Neural progenitor cell (in vitro differentiated cells): ENCODE measurements at regions not wholly inside any gene's neighbourhood (a gene's known extent, or its start where the extent isn't known, plus 50 kb on each side); places are given as distances from the start of the nearest gene placed in this dataset.
A peak's percentile ranks its signal among the peaks of the same experiment; 100 is the strongest.

Experiments
- DNase-seq: peaks from one replicate; pipeline ENCODE4 v3.0.0-alpha.2; 2016; ENCODE audit warnings: low spot score
- H2AFZ ChIP-seq: fragments of 200-600 bp; sonication (generic); replicated peaks from 2 replicates; pipeline ENCODE4 v1.6.1; 2016; ENCODE audit warnings: antibody characterized with exemption
- H3F3A ChIP-seq: fragments of 200-600 bp; sonication (generic); 2 replicates; pipeline ENCODE4 v1.6.1; 2016; ENCODE audit warnings: antibody characterized with exemption, low read depth
- H3K27ac ChIP-seq: fragments of 200-600 bp; sonication (generic); 2 replicates; pipeline ENCODE4 v1.5.1; 2016; ENCODE audit warnings: mild to moderate bottlenecking
- H3K27me3 ChIP-seq: fragments of 200-600 bp; sonication (generic); 2 replicates; pipeline ENCODE4 v1.6.1; 2016; ENCODE audit warnings: mild to moderate bottlenecking, moderate library complexity
- H3K36me3 ChIP-seq: fragments of 200-600 bp; sonication (generic); 2 replicates; pipeline ENCODE4 v1.5.1; 2016
- H3K4me1 ChIP-seq: fragments of 200-600 bp; sonication (generic); 2 replicates; pipeline ENCODE4 v1.6.1; 2016; ENCODE audit warnings: mixed run types
- H3K4me2 ChIP-seq: fragments of 200-600 bp; sonication (generic); 2 replicates; pipeline ENCODE4 v1.6.1; 2016
- H3K4me3 ChIP-seq: fragments of 200-600 bp; sonication (generic); 2 replicates; pipeline ENCODE4 v1.5.1; 2016
- H3K79me2 ChIP-seq: fragments of 200-600 bp; sonication (generic); 2 replicates; pipeline ENCODE4 v1.6.1; 2016; ENCODE audit warnings: low read depth
- H3K9ac ChIP-seq: fragments of 200-600 bp; sonication (generic); 2 replicates; pipeline ENCODE4 v1.6.1; 2016
- H3K9me3 ChIP-seq: fragments of 200-600 bp; sonication (generic); 2 replicates; pipeline ENCODE4 v1.5.1; 2016; ENCODE audit warnings: low read depth
- H4K20me1 ChIP-seq: fragments of 200-600 bp; sonication (generic); 2 replicates; pipeline ENCODE4 v1.6.1; 2016; ENCODE audit warnings: low read depth
- H3K27ac Mint-ChIP-seq: 3 replicates; pipeline ENCODE4 v1.8.0; 2021; ENCODE audit warnings: mixed read lengths
- H3K27me3 Mint-ChIP-seq: 2 replicates; pipeline ENCODE4 v1.8.0; 2022; ENCODE audit warnings: low read depth, mild to moderate bottlenecking, inconsistent platforms, moderate library complexity, mixed read lengths; ENCODE audit not compliant: insufficient read depth
- H3K36me3 Mint-ChIP-seq: 3 replicates; pipeline ENCODE4 v1.8.0; 2021; ENCODE audit warnings: mixed read lengths
- H3K4me1 Mint-ChIP-seq: 3 replicates; pipeline ENCODE4 v1.8.0; 2021; ENCODE audit warnings: mixed read lengths
- H3K4me3 Mint-ChIP-seq: 3 replicates; pipeline ENCODE4 v1.8.0; 2021; ENCODE audit warnings: mild to moderate bottlenecking, moderate library complexity, mixed read lengths
- H3K9me3 Mint-ChIP-seq: 3 replicates; pipeline ENCODE4 v1.8.0; 2020; ENCODE audit warnings: mixed read lengths
- EZH2 ChIP-seq: fragments of 200-600 bp; sonication (generic); IDR thresholded peaks from 2 replicates; pipeline ENCODE4 v1.6.1; 2017; ENCODE audit warnings: antibody characterized with exemption, mild to moderate bottlenecking, moderate library complexity
- EZH2phosphoT487 ChIP-seq: fragments of 200-600 bp; sonication (generic); IDR thresholded peaks from 2 replicates; pipeline ENCODE4 v1.6.1; 2017; ENCODE audit warnings: antibody characterized with exemption
- TF ChIP-seq, protein P1 (sequence below): fragments of 200-600 bp; sonication (generic); IDR thresholded peaks from 2 replicates; pipeline ENCODE4 v1.5.1; 2017; ENCODE audit warnings: antibody characterized with exemption, mild to moderate bottlenecking

DNA sequence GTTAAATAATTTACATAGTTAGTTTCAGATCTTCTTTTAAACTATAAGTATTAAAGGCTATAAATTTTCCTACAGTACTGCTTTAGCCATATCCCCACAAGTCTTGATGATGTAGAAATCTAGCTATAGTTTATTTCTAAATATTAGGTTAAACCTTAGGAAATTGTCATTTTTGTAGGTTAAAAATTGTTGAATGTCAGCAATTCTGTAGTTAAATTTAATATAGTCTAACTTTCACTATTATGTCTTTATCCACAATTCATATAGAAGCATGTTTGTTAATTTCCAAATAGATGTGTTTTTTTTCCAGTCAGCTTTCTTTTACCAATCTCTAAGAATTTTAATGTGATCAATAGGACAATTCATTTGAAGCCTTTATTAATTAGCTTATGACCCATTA lies 199.7 kb downstream of the ETAA1 start:
- Mint-ChIP-seq H3K36me3 (no peaks in the 10 kb centered on the region), H3K4me1 (no peaks in the 10 kb centered on the region), H3K27ac (no peak overlapping the region), H3K9me3 (peaks cover 4% of the 10 kb centered on the region), H3K27me3 (no peaks in the 10 kb centered on the region), H3K4me3 (no peak overlapping the region)
- no peak overlapping the region for H2AFZ ChIP-seq
- no peak overlapping the region for H3K9ac ChIP-seq
- no peaks in the 10 kb centered on the region for H3K79me2 ChIP-seq
- no peak overlapping the region for H3K4me2 ChIP-seq
- TF ChIP-seq EZH2 (no peak), EZH2phosphoT487 (no peak)
- TF ChIP-seq, protein P1, sequence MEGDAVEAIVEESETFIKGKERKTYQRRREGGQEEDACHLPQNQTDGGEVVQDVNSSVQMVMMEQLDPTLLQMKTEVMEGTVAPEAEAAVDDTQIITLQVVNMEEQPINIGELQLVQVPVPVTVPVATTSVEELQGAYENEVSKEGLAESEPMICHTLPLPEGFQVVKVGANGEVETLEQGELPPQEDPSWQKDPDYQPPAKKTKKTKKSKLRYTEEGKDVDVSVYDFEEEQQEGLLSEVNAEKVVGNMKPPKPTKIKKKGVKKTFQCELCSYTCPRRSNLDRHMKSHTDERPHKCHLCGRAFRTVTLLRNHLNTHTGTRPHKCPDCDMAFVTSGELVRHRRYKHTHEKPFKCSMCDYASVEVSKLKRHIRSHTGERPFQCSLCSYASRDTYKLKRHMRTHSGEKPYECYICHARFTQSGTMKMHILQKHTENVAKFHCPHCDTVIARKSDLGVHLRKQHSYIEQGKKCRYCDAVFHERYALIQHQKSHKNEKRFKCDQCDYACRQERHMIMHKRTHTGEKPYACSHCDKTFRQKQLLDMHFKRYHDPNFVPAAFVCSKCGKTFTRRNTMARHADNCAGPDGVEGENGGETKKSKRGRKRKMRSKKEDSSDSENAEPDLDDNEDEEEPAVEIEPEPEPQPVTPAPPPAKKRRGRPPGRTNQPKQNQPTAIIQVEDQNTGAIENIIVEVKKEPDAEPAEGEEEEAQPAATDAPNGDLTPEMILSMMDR: no peak
- no peaks in the 10 kb centered on the region for H3K36me3 ChIP-seq
- no peak for DNase-seq
- H3K4me3 ChIP-seq: no peak overlapping the region
- no peaks in the 10 kb centered on the region for H3K9me3 ChIP-seq
- H3K27me3 ChIP-seq: no peaks in the 10 kb centered on the region
- H3F3A ChIP-seq: no peaks in the 10 kb centered on the region
- no peaks in the 10 kb centered on the region for H3K4me1 ChIP-seq
- no peaks in the 10 kb centered on the region for H4K20me1 ChIP-seq
- H3K27ac ChIP-seq: no peak overlapping the region

DNA sequence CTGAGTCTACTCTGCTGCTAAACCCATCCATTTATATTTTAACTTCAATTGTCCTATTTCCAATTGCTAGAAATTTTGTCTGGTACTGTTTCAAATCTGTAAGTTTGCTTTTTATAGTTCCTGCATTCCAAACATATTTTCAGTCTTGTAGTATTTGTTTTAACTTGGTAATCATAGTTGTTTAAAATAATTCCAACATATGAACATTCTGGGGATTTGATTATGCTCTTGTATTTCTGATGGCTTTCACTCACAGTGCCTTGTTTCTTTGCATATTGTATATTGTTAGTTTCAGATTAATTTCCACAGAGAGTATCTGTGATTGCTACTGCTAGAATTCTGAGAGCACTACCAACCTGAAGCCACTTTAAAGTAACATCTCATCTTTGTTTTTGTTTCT lies 202.4 kb downstream of the ETAA1 start:
- H3K4me1 Mint-ChIP-seq: no peaks in the 10 kb centered on the region
- no peak for TF ChIP-seq EZH2phosphoT487
- TF ChIP-seq, protein P1: no peak
- TF ChIP-seq EZH2: no peak
- no peak overlapping the region for H3K4me3 ChIP-seq
- H3K27me3 ChIP-seq: no peaks in the 10 kb centered on the region
- H3K4me2 ChIP-seq: no peak overlapping the region
- no peaks in the 10 kb centered on the region for H3K9me3 Mint-ChIP-seq
- H3K79me2 ChIP-seq: no peaks in the 10 kb centered on the region
- no peaks in the 10 kb centered on the region for H3K36me3 ChIP-seq
- DNase-seq: no peak
- H3K36me3 Mint-ChIP-seq: no peaks in the 10 kb centered on the region
- H3K4me1 ChIP-seq: no peaks in the 10 kb centered on the region
- no peak overlapping the region for H3K27ac ChIP-seq
- H3F3A ChIP-seq: no peaks in the 10 kb centered on the region
- no peak overlapping the region for H3K9ac ChIP-seq
- H3K4me3 Mint-ChIP-seq: no peak overlapping the region
- no peaks in the 10 kb centered on the region for H4K20me1 ChIP-seq
- no peak overlapping the region for H2AFZ ChIP-seq
- no peaks in the 10 kb centered on the region for H3K9me3 ChIP-seq
- no peak overlapping the region for H3K27ac Mint-ChIP-seq
- no peaks in the 10 kb centered on the region for H3K27me3 Mint-ChIP-seq

DNA sequence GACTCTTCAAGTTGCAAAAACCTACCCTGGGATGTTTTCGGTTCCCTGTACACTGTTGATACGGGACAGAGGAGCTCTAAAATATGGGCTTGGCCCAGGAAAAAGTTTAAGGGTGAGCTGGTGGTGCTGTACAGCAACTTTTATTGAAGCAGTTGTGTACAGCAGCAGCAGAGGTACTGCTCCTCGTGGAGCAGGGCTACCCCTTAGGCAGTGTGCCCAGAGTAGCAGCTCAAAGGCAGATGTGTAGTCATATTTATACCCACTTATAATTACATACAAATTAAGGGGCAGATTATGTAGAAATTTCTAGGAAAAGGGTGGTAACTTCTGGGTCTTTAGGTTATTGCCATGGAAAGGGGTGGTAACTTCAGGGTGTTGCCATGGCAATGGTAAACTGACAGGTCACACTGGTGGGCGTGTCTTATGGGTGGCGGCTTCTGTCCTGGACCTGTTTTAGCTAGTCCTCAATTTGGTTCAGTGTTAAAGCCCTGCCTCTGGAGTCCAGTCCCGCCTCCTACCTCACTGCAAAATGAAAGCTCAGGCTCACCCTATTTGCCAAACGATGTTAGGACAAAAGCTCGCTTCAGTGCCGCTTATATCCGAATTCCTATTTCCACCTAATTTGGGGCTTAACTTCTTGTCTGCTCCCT lies 203.2 kb downstream of the ETAA1 start:
- Histone ChIP-seq H3K27ac (no peak overlapping the region), H3K9ac (no peak overlapping the region), H2AFZ (no peak overlapping the region), H3F3A (no peaks in the 10 kb centered on the region), H3K9me3 (no peaks in the 10 kb centered on the region), H3K27me3 (no peaks in the 10 kb centered on the region), H4K20me1 (no peaks in the 10 kb centered on the region), H3K79me2 (no peaks in the 10 kb centered on the region), H3K36me3 (no peaks in the 10 kb centered on the region), H3K4me1 (no peaks in the 10 kb centered on the region), H3K4me3 (no peak overlapping the region), H3K4me2 (no peak overlapping the region)
- Mint-ChIP-seq H3K9me3 (no peaks in the 10 kb centered on the region), H3K36me3 (no peaks in the 10 kb centered on the region), H3K4me3 (no peak overlapping the region), H3K27ac (no peak overlapping the region), H3K27me3 (no peaks in the 10 kb centered on the region), H3K4me1 (no peaks in the 10 kb centered on the region)
- DNase-seq: peak; percentile 40
- TF ChIP-seq EZH2phosphoT487 (no peak), EZH2 (no peak)
- TF ChIP-seq, protein P1: no peak
